ENCODE measurements at regions not wholly inside any gene's neighbourhood (a gene's known extent, or its start where the extent isn't known, plus 50 kb on each side); places are given as distances from the start of the nearest gene placed in this dataset.

DNA sequence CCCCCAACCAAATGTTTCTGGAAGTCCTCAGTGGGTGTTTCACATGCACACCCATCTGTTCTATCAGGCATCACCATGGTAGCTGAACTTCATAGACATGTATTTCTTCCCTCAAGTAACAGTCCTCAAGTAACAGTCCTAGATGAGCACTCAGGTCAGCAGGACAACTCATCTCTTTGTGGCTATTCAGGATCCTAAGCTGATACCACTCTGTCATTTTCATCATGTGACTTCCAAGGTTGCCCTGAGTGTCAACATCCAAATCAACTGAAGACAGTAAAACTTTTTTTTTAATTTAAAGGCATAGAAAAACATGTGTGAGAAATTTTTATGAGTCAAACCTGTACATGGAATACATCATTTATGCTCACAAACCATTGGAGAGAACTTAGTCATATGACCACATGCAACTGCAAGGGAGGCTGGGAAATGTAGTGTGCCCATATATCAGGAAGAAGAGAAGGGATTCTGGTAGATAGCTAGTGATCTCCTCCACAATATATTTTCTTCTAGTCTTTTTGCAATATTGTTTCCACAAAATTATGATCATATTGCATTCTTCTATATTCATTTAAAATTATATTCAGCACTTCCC lies 64.2 kb upstream of the FST start:
- no peaks in the 10 kb centered on the region for H3K4me1 ChIP-seq
- no peaks in the 10 kb centered on the region for H3K36me3 ChIP-seq
- no peak overlapping the region for H3K27ac ChIP-seq
- no peak overlapping the region for H3K4me3 ChIP-seq
- TF ChIP-seq Cebpa-rat (IDR thresholded peaks at IDR 0.05) = no peak
- H3K9me3 ChIP-seq (replicated peaks in 1 of 11) = 0 out of 22 replicates have a peak, but pooled peaks cover 0 to 8% (median 0%) of the 10 kb centered on the region in 11 experiments
- H3K27me3 ChIP-seq = no peaks in the 10 kb centered on the region
- no peaks in the 10 kb centered on the region for H4K20me1 ChIP-seq
- H3K4me2 ChIP-seq = no peak overlapping the region
- H3K9ac ChIP-seq = no peak overlapping the region

- no peak overlapping the region for H3K4me2 ChIP-seq
Measured at GRCh38 chr5:53418409-53418808, 62.0 kb upstream of the FST start.

DNA sequence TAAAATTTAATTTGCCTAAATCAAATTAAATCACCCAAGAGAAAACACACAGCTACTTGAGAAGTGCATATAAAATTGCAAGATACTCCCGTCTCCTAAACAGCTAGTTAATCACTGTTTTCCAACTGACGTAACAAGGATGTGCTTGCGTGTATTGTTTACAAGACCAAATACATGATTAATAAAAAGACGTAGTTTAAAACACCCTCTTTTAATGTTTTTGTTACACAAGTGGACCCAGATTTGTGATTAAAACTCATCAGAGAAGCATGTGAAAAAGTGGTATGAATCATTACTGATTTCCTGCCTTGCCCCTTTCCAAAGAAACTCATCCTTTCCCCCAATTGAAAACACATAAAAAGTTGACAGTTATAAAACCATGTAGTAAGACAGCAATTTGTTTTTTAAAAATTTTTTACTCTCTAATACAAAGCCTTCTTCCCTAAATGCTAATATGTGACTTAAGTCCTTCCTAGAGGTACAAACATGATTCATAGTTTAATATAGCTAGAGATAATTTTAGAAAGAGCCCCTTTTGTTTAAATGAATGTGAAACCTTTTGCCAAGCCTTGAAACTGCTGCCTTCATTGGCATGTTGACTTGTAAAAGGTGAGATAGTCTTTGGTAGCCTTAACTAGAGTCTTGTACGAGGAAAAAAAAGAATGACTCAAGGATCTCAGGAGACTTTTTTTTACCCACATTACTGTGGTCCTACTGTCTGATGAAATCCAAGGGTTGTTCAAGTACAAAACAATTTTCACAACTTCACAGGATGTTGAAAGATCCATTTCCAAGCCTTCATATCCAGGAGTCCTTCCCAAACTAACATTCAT lies 61.4 kb upstream of the FST start:
- no peak overlapping the region for H3K4me2 ChIP-seq
- H4K20me1 ChIP-seq = no peaks in the 10 kb centered on the region
- no peak overlapping the region for H3K4me3 ChIP-seq
- no peak overlapping the region for H3K9ac ChIP-seq
- H3K9me3 ChIP-seq (replicated peaks in 1 of 11) = 0 out of 22 replicates have a peak, but pooled peaks cover 0 to 2% (median 0%) of the 10 kb centered on the region in 11 experiments
- H3K27ac ChIP-seq = no peak overlapping the region
- H3K36me3 ChIP-seq = no peaks in the 10 kb centered on the region
- no peaks in the 10 kb centered on the region for H3K27me3 ChIP-seq
- no peaks in the 10 kb centered on the region for H3K4me1 ChIP-seq
- TF ChIP-seq Cebpa-rat (IDR thresholded peaks at IDR 0.05) = no peak

More at GRCh38 chr5:53418409-53418808, 62.0 kb upstream of the FST start:
- no peaks in the 10 kb centered on the region for H3K36me3 ChIP-seq
- H3K27ac ChIP-seq = no peak overlapping the region
- no peaks in the 10 kb centered on the region for H3K4me1 ChIP-seq
- no peak overlapping the region for H3K4me3 ChIP-seq
- no peaks in the 10 kb centered on the region for H4K20me1 ChIP-seq
- no peak for TF ChIP-seq Cebpa-rat (IDR thresholded peaks at IDR 0.05)
- H3K9ac ChIP-seq = no peak overlapping the region
- 0 out of 22 replicates have a peak, but pooled peaks cover 0 to 8% (median 0%) of the 10 kb centered on the region in 11 experiments for H3K9me3 ChIP-seq (replicated peaks in 1 of 11)
- no peaks in the 10 kb centered on the region for H3K27me3 ChIP-seq

GRCh38 chr5:53422539-53422938 lies 57.9 kb upstream of the FST start:
- no peaks in the 10 kb centered on the region for H3K9me3 ChIP-seq (replicated peaks in 1 of 11)
- no peak overlapping the region for H3K4me3 ChIP-seq
- H3K4me1 ChIP-seq = no peaks in the 10 kb centered on the region

DNA sequence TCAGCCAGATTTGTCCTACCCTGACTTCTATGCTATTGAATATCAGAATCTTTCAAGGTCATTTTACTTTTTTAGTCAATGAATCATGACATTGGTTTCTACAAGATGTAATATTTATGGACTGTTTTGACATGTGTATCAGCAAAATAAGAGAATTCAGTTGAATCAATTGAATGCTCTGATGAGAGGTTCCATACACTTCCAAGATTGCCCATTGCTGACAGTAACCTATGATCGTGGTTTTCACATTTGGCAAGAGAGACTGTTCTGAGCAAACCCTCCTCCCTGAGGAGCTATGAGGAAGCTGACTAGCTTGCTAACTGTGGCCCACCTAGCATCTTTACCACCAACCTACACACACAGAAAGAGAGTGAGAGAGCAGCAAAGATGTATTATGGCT lies 56.7 kb upstream of the FST start:
- Histone ChIP-seq H3K4me3 (no peak overlapping the region), H3K27ac (no peak overlapping the region), H3K9ac (no peak overlapping the region), H3K27me3 (no peaks in the 10 kb centered on the region), H3K4me1 (no peaks in the 10 kb centered on the region), H3K4me2 (no peak overlapping the region), H3K9me3 (replicated peaks in 1 of 11) (no peaks in the 10 kb centered on the region), H4K20me1 (no peaks in the 10 kb centered on the region), H3K36me3 (no peaks in the 10 kb centered on the region)
- TF ChIP-seq Cebpa-rat (IDR thresholded peaks at IDR 0.05) = no peak

More at GRCh38 chr5:53422539-53422938, 57.9 kb upstream of the FST start:
- no peak for TF ChIP-seq Cebpa-rat (IDR thresholded peaks at IDR 0.05)
- Histone ChIP-seq H3K36me3 (no peaks in the 10 kb centered on the region), H4K20me1 (no peaks in the 10 kb centered on the region), H3K27me3 (no peaks in the 10 kb centered on the region), H3K9ac (no peak overlapping the region), H3K4me2 (no peak overlapping the region), H3K27ac (no peak overlapping the region)

GRCh38 chr5:53424686-53425615 lies 55.5 kb upstream of the FST start:
- H3K36me3 ChIP-seq = no peaks in the 10 kb centered on the region
- no peaks in the 10 kb centered on the region for H3K4me1 ChIP-seq
- no peaks in the 10 kb centered on the region for H4K20me1 ChIP-seq
- no peak overlapping the region for H3K4me2 ChIP-seq
- no peak overlapping the region for H3K27ac ChIP-seq
- no peak overlapping the region for H3K9ac ChIP-seq
- no peaks in the 10 kb centered on the region for H3K27me3 ChIP-seq
- no peak overlapping the region for H3K4me3 ChIP-seq
- TF ChIP-seq Cebpa-rat (IDR thresholded peaks at IDR 0.05) = no peak
- H3K9me3 ChIP-seq (replicated peaks in 1 of 11) = no peaks in the 10 kb centered on the region

GRCh38 chr5:53425687-53426511 lies 54.5 kb upstream of the FST start:
- Histone ChIP-seq H3K36me3 (no peaks in the 10 kb centered on the region), H3K4me3 (no peak overlapping the region), H3K4me1 (no peaks in the 10 kb centered on the region), H3K27me3 (no peaks in the 10 kb centered on the region), H3K27ac (no peak overlapping the region), H3K4me2 (no peak overlapping the region), H3K9me3 (replicated peaks in 1 of 11) (no peaks in the 10 kb centered on the region), H4K20me1 (no peaks in the 10 kb centered on the region), H3K9ac (no peak overlapping the region)
- no peak for TF ChIP-seq Cebpa-rat (IDR thresholded peaks at IDR 0.05)

DNA sequence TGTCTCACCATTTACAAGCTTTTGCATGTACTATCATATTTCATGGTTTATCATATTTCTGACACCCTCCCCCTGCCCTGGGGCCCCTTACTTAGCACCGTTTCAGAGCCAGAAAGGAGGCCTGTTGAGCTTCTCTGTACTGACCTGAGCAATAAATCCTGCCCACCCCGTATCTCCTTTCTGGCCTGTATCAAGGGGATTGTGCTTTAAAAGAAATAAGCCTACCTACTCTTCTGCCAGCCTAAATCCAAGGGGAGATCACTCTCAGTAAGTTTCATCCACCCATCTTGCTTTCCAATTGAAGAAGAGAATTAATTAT lies 54.0 kb upstream of the FST start:
- Histone ChIP-seq H3K4me3 (no peak overlapping the region), H3K9me3 (replicated peaks in 1 of 11) (no peaks in the 10 kb centered on the region), H3K36me3 (no peaks in the 10 kb centered on the region), H3K4me2 (no peak overlapping the region), H3K4me1 (no peaks in the 10 kb centered on the region), H3K27ac (no peak overlapping the region), H3K27me3 (no peaks in the 10 kb centered on the region), H3K9ac (no peak overlapping the region), H4K20me1 (no peaks in the 10 kb centered on the region)
- no peak for TF ChIP-seq Cebpa-rat (IDR thresholded peaks at IDR 0.05)

GRCh38 chr5:53426878-53427277 lies 53.6 kb upstream of the FST start:
- no peaks in the 10 kb centered on the region for H3K36me3 ChIP-seq
- no peak overlapping the region for H3K4me3 ChIP-seq
- no peaks in the 10 kb centered on the region for H4K20me1 ChIP-seq
- H3K27me3 ChIP-seq = no peaks in the 10 kb centered on the region
- no peak overlapping the region for H3K4me2 ChIP-seq
- H3K27ac ChIP-seq = no peak overlapping the region
- H3K9ac ChIP-seq = no peak overlapping the region
- no peak for TF ChIP-seq Cebpa-rat (IDR thresholded peaks at IDR 0.05)
- H3K4me1 ChIP-seq = no peaks in the 10 kb centered on the region
- no peaks in the 10 kb centered on the region for H3K9me3 ChIP-seq (replicated peaks in 1 of 11)
